ENCODE measurements at regions not wholly inside any gene's neighbourhood (a gene's known extent, or its start where the extent isn't known, plus 50 kb on each side); places are given as distances from the start of the nearest gene placed in this dataset.

DNA sequence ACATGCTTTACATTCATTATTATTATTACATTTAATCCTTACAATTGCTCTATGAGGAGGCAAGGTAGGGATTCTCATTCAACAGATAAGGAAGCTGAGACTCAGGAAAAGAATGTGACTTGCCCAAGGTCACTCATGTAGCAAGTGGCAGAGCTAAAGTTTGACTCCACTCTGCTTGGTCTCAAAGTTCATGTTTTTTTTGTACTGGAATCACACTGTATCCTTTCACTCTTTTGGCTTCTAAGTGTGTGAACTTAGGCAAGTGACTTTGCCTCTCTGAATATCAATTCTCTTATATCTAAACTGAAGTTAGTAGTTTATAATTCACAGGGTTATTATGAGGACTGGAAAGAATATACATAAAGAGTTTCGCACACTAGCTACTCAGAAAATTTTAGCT, 247.9 kb upstream of the AR start:
- no peak for DNase-seq (ENCODE audit: low spot score)
- no peaks in the 10 kb centered on the region for H3K9me3 ChIP-seq (ENCODE audit: low read length)
- CTCF ChIA-PET (ENCODE audit: unreplicated experiment) = no interaction called here
- no peak overlapping the region for H3K27ac ChIP-seq (ENCODE audit: low read depth, low read length, poor library complexity, severe bottlenecking)
- no peak overlapping the region for H2AFZ ChIP-seq (ENCODE audit: low read length)
- intact Hi-C loops (cut with micrococcal nuclease; ENCODE audit: unreplicated experiment) = no loop called here
- H3K4me2 ChIP-seq (ENCODE audit: low read length) = no peak overlapping the region
- TF ChIP-seq, protein P1, sequence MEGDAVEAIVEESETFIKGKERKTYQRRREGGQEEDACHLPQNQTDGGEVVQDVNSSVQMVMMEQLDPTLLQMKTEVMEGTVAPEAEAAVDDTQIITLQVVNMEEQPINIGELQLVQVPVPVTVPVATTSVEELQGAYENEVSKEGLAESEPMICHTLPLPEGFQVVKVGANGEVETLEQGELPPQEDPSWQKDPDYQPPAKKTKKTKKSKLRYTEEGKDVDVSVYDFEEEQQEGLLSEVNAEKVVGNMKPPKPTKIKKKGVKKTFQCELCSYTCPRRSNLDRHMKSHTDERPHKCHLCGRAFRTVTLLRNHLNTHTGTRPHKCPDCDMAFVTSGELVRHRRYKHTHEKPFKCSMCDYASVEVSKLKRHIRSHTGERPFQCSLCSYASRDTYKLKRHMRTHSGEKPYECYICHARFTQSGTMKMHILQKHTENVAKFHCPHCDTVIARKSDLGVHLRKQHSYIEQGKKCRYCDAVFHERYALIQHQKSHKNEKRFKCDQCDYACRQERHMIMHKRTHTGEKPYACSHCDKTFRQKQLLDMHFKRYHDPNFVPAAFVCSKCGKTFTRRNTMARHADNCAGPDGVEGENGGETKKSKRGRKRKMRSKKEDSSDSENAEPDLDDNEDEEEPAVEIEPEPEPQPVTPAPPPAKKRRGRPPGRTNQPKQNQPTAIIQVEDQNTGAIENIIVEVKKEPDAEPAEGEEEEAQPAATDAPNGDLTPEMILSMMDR (conservative IDR thresholded peaks at IDR 0.05; ENCODE audit: low read length) = no peak
- no peak for TF ChIP-seq EZH2phosphoT487 (IDR thresholded peaks at IDR 0.05; ENCODE audit: borderline replicate concordance, low read depth, low read length)
- POLR2A ChIA-PET = no interaction called here
- no peak overlapping the region for H3K4me3 ChIP-seq (ENCODE audit: low read depth, low read length, poor library complexity, severe bottlenecking)
- H4K20me1 ChIP-seq (ENCODE audit: insufficient read depth, low read length) = no peaks in the 10 kb centered on the region
- H3K4me1 ChIP-seq (ENCODE audit: insufficient read depth, low read length, poor library complexity, severe bottlenecking) = no peaks in the 10 kb centered on the region
- H3K36me3 ChIP-seq (ENCODE audit: insufficient read depth, low read length) = no peaks in the 10 kb centered on the region
- no peaks in the 10 kb centered on the region for H3K9me2 ChIP-seq (ENCODE audit: insufficient read depth, low read length)
- BruUV-seq (replicated peaks) = no TSS peak
- no peaks in the 10 kb centered on the region for H3K79me2 ChIP-seq (ENCODE audit: insufficient read depth, low read depth, low read length)

DNA sequence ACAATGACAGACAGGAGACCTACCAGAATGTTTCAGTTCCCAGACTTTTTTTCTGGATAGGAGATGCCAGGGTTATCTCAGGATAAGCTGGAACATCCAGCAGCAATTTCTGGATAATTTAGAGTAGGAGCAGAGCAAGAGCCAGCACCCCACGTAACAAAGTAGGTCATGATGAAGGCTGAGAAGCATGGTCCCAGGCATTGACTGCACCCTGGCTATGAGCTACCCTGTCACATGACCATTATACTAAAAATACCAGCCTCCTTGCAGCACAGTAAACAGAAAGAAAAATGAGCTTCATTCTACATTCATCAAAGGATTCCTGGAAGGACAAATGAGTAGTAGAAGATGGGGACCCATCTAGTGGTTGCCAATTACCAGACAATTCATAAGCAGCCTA, 247.4 kb upstream of the AR start:
- POLR2A ChIA-PET = no interaction called here
- intact Hi-C loops (cut with micrococcal nuclease; ENCODE audit: unreplicated experiment) = no loop called here
- no peaks in the 10 kb centered on the region for H4K20me1 ChIP-seq (ENCODE audit: insufficient read depth, low read length)
- TF ChIP-seq EZH2phosphoT487 (IDR thresholded peaks at IDR 0.05; ENCODE audit: borderline replicate concordance, low read depth, low read length) = no peak
- TF ChIP-seq, protein P1 (conservative IDR thresholded peaks at IDR 0.05; ENCODE audit: low read length) = no peak
- BruUV-seq (replicated peaks) = no TSS peak
- H3K79me2 ChIP-seq (ENCODE audit: insufficient read depth, low read depth, low read length) = no peaks in the 10 kb centered on the region
- no peak overlapping the region for H2AFZ ChIP-seq (ENCODE audit: low read length)
- H3K4me2 ChIP-seq (ENCODE audit: low read length) = no peak overlapping the region
- H3K9me3 ChIP-seq (ENCODE audit: low read length) = no peaks in the 10 kb centered on the region
- no peaks in the 10 kb centered on the region for H3K36me3 ChIP-seq (ENCODE audit: insufficient read depth, low read length)
- no peaks in the 10 kb centered on the region for H3K4me1 ChIP-seq (ENCODE audit: insufficient read depth, low read length, poor library complexity, severe bottlenecking)
- CTCF ChIA-PET (ENCODE audit: unreplicated experiment) = no interaction called here
- no peak for DNase-seq (ENCODE audit: low spot score)
- no peak overlapping the region for H3K27ac ChIP-seq (ENCODE audit: low read depth, low read length, poor library complexity, severe bottlenecking)
- no peaks in the 10 kb centered on the region for H3K9me2 ChIP-seq (ENCODE audit: insufficient read depth, low read length)
- no peak overlapping the region for H3K4me3 ChIP-seq (ENCODE audit: low read depth, low read length, poor library complexity, severe bottlenecking)

DNA sequence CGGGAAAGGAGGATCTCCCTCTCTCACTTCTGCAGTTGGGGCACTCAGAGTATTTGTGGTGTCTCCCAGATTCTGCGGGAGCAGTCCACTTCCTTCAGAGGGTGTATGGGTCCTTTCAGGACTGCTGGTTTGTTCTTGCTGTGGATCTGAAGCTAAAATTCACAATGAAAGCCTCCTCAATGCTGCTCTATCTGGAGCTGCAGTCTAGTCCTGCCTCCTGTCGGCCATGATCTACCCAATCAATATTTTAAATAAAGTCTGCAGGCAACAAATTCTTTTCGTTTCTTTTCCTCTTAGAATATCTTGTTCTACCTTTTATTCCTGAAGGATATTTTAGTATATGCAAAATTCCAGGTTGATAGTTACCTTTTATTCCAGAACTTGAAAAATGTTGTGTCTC, 226.1 kb upstream of the AR start:
- no peaks in the 10 kb centered on the region for H3K36me3 ChIP-seq (ENCODE audit: insufficient read depth, low read length)
- no peak overlapping the region for H3K4me2 ChIP-seq (ENCODE audit: low read length)
- ChIA-PET POLR2A (no interaction called here), CTCF (ENCODE audit: unreplicated experiment) (no interaction called here)
- no peak overlapping the region for H2AFZ ChIP-seq (ENCODE audit: low read length)
- H3K9me3 ChIP-seq (ENCODE audit: low read length) = no peaks in the 10 kb centered on the region
- H4K20me1 ChIP-seq (ENCODE audit: insufficient read depth, low read length) = no peaks in the 10 kb centered on the region
- H3K79me2 ChIP-seq (ENCODE audit: insufficient read depth, low read depth, low read length) = no peaks in the 10 kb centered on the region
- no peaks in the 10 kb centered on the region for H3K9me2 ChIP-seq (ENCODE audit: insufficient read depth, low read length)
- no TSS peak for BruUV-seq (replicated peaks)
- intact Hi-C loops (cut with micrococcal nuclease; ENCODE audit: unreplicated experiment) = no loop called here
- H3K27ac ChIP-seq (ENCODE audit: low read depth, low read length, poor library complexity, severe bottlenecking) = no peak overlapping the region
- no peaks in the 10 kb centered on the region for H3K4me1 ChIP-seq (ENCODE audit: insufficient read depth, low read length, poor library complexity, severe bottlenecking)
- TF ChIP-seq EZH2phosphoT487 (IDR thresholded peaks at IDR 0.05; ENCODE audit: borderline replicate concordance, low read depth, low read length) = no peak
- TF ChIP-seq, protein P1 (conservative IDR thresholded peaks at IDR 0.05; ENCODE audit: low read length) = no peak
- H3K4me3 ChIP-seq (ENCODE audit: low read depth, low read length, poor library complexity, severe bottlenecking) = no peak overlapping the region
- DNase-seq (ENCODE audit: low spot score) = no peak

All from OCI-LY7 (cell line).